Gastrocnemius medialis (tissue), 4 donors: ENCODE measurements at regions not wholly inside any gene's neighbourhood (a gene's known extent, or its start where the extent isn't known, plus 50 kb on each side); places are given as distances from the start of the nearest gene placed in this dataset.

Experiments
- POLR2A ChIP-seq, 2 donors: fragments of 450-650 bp; IDR thresholded peaks; one replicate each; pipeline ENCODE4 v1.6.1; 2017; ENCODE audit warnings: antibody characterized with exemption in 2 of 2, mild to moderate bottlenecking in 2 of 2, moderate library complexity in 2 of 2
- TF ChIP-seq, protein P1 (sequence below), 5 experiments: fragments of 450-650 bp in 3 of 5; fragments of 200-600 bp in 2 of 5; sonication (generic) in 2 of 5; IDR thresholded peaks in 4 of 5; conservative IDR thresholded peaks in 1 of 5; 1 replicate in 4 of 5; 2 replicates in 1 of 5; pipeline ENCODE4 v1.5.1; 2016 to 2019; ENCODE audit warnings: antibody characterized with exemption in 5 of 5, mild to moderate bottlenecking in 3 of 5, moderate library complexity in 3 of 5

DNA sequence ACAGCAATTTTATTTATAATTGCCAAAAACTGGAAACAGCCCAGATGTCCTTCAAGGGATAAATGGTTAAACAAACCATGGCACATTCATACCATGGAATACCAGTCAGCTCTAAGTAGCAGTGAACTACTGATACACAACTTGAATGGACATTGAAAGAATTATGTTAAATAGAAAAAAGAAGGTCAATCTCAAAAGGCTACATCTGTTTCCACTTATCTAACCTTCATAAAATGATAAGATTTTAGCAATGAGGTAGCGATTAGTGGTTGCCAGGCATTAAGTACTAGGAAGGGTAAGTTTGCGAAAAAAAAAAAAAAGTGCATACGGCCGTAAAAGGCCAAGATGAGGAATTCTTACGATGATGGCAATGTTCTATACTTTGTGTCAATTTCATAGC, 738.7 kb upstream of the ANO3 start:
- TF ChIP-seq, protein P1, sequence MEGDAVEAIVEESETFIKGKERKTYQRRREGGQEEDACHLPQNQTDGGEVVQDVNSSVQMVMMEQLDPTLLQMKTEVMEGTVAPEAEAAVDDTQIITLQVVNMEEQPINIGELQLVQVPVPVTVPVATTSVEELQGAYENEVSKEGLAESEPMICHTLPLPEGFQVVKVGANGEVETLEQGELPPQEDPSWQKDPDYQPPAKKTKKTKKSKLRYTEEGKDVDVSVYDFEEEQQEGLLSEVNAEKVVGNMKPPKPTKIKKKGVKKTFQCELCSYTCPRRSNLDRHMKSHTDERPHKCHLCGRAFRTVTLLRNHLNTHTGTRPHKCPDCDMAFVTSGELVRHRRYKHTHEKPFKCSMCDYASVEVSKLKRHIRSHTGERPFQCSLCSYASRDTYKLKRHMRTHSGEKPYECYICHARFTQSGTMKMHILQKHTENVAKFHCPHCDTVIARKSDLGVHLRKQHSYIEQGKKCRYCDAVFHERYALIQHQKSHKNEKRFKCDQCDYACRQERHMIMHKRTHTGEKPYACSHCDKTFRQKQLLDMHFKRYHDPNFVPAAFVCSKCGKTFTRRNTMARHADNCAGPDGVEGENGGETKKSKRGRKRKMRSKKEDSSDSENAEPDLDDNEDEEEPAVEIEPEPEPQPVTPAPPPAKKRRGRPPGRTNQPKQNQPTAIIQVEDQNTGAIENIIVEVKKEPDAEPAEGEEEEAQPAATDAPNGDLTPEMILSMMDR (IDR thresholded peaks at IDR 0.05 in 4 of 5, conservative IDR thresholded peaks at IDR 0.05 in 1 of 5): no peak
- TF ChIP-seq POLR2A (IDR thresholded peaks at IDR 0.05): no peak
